K562 (cell line): ENCODE measurements at regions not wholly inside any gene's neighbourhood (a gene's known extent, or its start where the extent isn't known, plus 50 kb on each side); places are given as distances from the start of the nearest gene placed in this dataset.

ENCODE experiments used
- ATAC-seq: fragments of 200-7000 bp; cut with Tn5 transposase; 3 replicates; pipeline ENCODE4 v1.9.1; 2020; ENCODE audit warnings: moderate library complexity
- BruUV-seq: library from RNA; stranded (reverse); fragments of 400-500 nt; replicated peaks from 2 replicates; lab custom pipeline; 2021; lab: Mats Ljungman, UMichigan
- CTCF ChIA-PET: fragments of 300-600 bp; formaldehyde crosslinking; extraction: SDS; loops from one replicate; lab custom pipeline; 2021; ENCODE audit warnings: low intra/inter-chr PET ratio; lab: Yijun Ruan, JAX
- POLR2A ChIA-PET: fragments of 300-600, 350-650 bp; sonication (Branson Sonifier 250); formaldehyde crosslinking; extraction: SDS; loops from one replicate; lab custom pipeline; 2021; ENCODE audit warnings: antibody characterized with exemption, inconsistent platforms; lab: Yijun Ruan, JAX
- DNase-seq, 4 experiments: peaks; one replicate each; pipeline versions ENCODE4 v3.0.0 to v3.0.0-alpha.2; 2011 to 2018; ENCODE audit warnings: low spot score in 3 of 4, mixed read lengths in 3 of 4; ENCODE audit errors: extremely low read depth in 1 of 4
- FAIRE-seq: peaks from 2 replicates; lab custom pipeline; 2011; peaks lifted over from hg19 to GRCh38; lab: Jason Lieb, UNC
- H2AFZ ChIP-seq: 2 replicates; pipeline ENCODE4 v1.6.0; 2011; ENCODE audit warnings: low read depth, low read length, control low read depth, inconsistent platforms
- H3K27ac ChIP-seq: fragments of 200-600 bp; 3 replicates; pipeline ENCODE4 v1.8.0; 2011; ENCODE audit warnings: low read depth, mild to moderate bottlenecking, control low read depth, inconsistent platforms, low read length, moderate library complexity, mixed read lengths; ENCODE audit errors: extremely low read depth
- H3K27me3 ChIP-seq, 2 experiments: fragments of 300-600 bp in 1 of 2; 2 replicates in 1 of 2; 3 replicates in 1 of 2; pipeline versions ENCODE4 v1.6.0 to v1.8.0; 2011; ENCODE audit warnings: inconsistent platforms in 2 of 2, low read length in 2 of 2, mild to moderate bottlenecking in 1 of 2, mixed read lengths in 1 of 2, moderate library complexity in 1 of 2; ENCODE audit not compliant: control insufficient read depth in 2 of 2, insufficient read depth in 2 of 2
- H3K36me3 ChIP-seq: fragments of 300-600 bp; 3 replicates; pipeline ENCODE4 v1.8.0; 2011; ENCODE audit warnings: mild to moderate bottlenecking, low read length, inconsistent platforms; ENCODE audit not compliant: control insufficient read depth, insufficient read depth
- H3K4me1 ChIP-seq, 2 experiments: fragments of 200-600 bp in 1 of 2; replicated peaks in 1 of 2; 2 replicates in 1 of 2; 3 replicates in 1 of 2; pipeline versions ENCODE4 v1.5.1 to v1.8.0; 2011; ENCODE audit warnings: inconsistent platforms in 2 of 2, low read length in 2 of 2, mild to moderate bottlenecking in 1 of 2, mixed read lengths in 1 of 2, moderate library complexity in 1 of 2; ENCODE audit not compliant: control insufficient read depth in 2 of 2, insufficient read depth in 2 of 2
- H3K4me2 ChIP-seq: 2 replicates; pipeline ENCODE4 v1.6.1; 2011; ENCODE audit warnings: low read length, control low read depth, inconsistent platforms, mixed read lengths; ENCODE audit not compliant: insufficient read depth
- H3K4me3 ChIP-seq: fragments of 200-600 bp; sonication (generic), shearing (Covaris generic); 2 replicates; pipeline ENCODE4 v1.5.1; 2016; ENCODE audit warnings: control low read depth, inconsistent platforms
- H3K79me2 ChIP-seq: fragments of 200-600 bp; 3 replicates; pipeline ENCODE4 v1.8.0; 2011; ENCODE audit warnings: low read length, inconsistent platforms; ENCODE audit not compliant: control insufficient read depth, insufficient read depth
- H3K9ac ChIP-seq, 2 experiments: 2 replicates each; pipeline versions ENCODE4 v1.6.0 to v1.6.1; 2011; ENCODE audit warnings: low read depth in 2 of 2, low read length in 2 of 2, control low read depth in 1 of 2, inconsistent platforms in 1 of 2, mild to moderate bottlenecking in 1 of 2, mixed read lengths in 1 of 2; ENCODE audit not compliant: insufficient read depth in 1 of 2
- H3K9me1 ChIP-seq: one replicate; pipeline ENCODE4 v1.6.0; 2011; ENCODE audit warnings: inconsistent platforms, mild to moderate bottlenecking, low read length, moderate library complexity; ENCODE audit not compliant: control insufficient read depth, insufficient read depth
- H3K9me3 ChIP-seq: replicated peaks from 2 replicates; pipeline ENCODE4 v1.5.1; 2011; ENCODE audit warnings: low read depth, low read length, inconsistent platforms; ENCODE audit not compliant: control insufficient read depth, insufficient read depth
- H4K20me1 ChIP-seq: replicated peaks from 2 replicates; pipeline ENCODE4 v1.6.1; 2011; ENCODE audit warnings: low read length, inconsistent platforms, mixed read lengths; ENCODE audit not compliant: control insufficient read depth, insufficient read depth
- BDP1 ChIP-seq: IDR thresholded peaks from 3 replicates; pipeline ENCODE4 v1.6.1; 2011; ENCODE audit not compliant: insufficient read length, insufficient read depth
- BRCA1 ChIP-seq, 2 experiments: fragments of 450-650 bp in 1 of 2; sonication (generic) in 1 of 2; formaldehyde crosslinking in 1 of 2; IDR thresholded peaks; 2 replicates each; pipeline versions ENCODE4 v1.5.0 to v1.6.1; 2017 to 2020; ENCODE audit warnings: mild to moderate bottlenecking in 1 of 2, missing genetic modification reagents in 1 of 2
- FOXP1 ChIP-seq: sonication (generic); formaldehyde crosslinking; IDR thresholded peaks from 2 replicates; pipeline ENCODE4 v1.8.0; 2022; ENCODE audit warnings: mild to moderate bottlenecking, missing genetic modification reagents
- PATZ1 ChIP-seq: fragments of 250-450 bp; sonication (Bioruptor Pico); IDR thresholded peaks from 2 replicates; pipeline ENCODE4 v1.5.0; 2020; ENCODE audit warnings: mild to moderate bottlenecking, borderline replicate concordance
- PBX2 ChIP-seq, 2 experiments: IDR thresholded peaks in 1 of 2; conservative IDR thresholded peaks in 1 of 2; 2 replicates each; pipeline ENCODE4 v1.6.1; 2016; ENCODE audit warnings: low read depth in 2 of 2, mild to moderate bottlenecking in 1 of 2, missing compliant biosample characterization in 1 of 2, missing genetic modification characterization in 1 of 2, moderate library complexity in 1 of 2
- PML ChIP-seq: IDR thresholded peaks from 2 replicates; pipeline ENCODE4 v1.6.1; 2012; ENCODE audit warnings: low read length, inconsistent platforms
- RBM15 ChIP-seq: fragments of 200-400 bp; formaldehyde crosslinking; IDR thresholded peaks from 2 replicates; pipeline ENCODE4 v1.6.1; 2018; ENCODE audit warnings: mild to moderate bottlenecking, low read length, moderate library complexity; ENCODE audit not compliant: insufficient read depth
- SIN3B ChIP-seq: fragments of 450-650 bp; IDR thresholded peaks from 2 replicates; pipeline ENCODE4 v1.6.1; 2017; ENCODE audit warnings: low read depth, mild to moderate bottlenecking, moderate library complexity
- SMC3 ChIP-seq: conservative IDR thresholded peaks from 2 replicates; pipeline ENCODE4 v1.6.1; 2011; ENCODE audit warnings: low read depth, low read length, improper control_type of control experiment; ENCODE audit not compliant: insufficient read depth
- SUPT5H ChIP-seq: fragments of 450-650 bp; IDR thresholded peaks from 2 replicates; pipeline ENCODE4 v1.6.1; 2016
- U2AF2 ChIP-seq: fragments of 200-400 bp; formaldehyde crosslinking; optimal IDR thresholded peaks from 2 replicates; pipeline ENCODE3; 2017; ENCODE audit warnings: low read depth, mild to moderate bottlenecking, low read length
- ZC3H4 ChIP-seq: sonication (generic); formaldehyde crosslinking; IDR thresholded peaks from 2 replicates; pipeline ENCODE4 v1.9.0; 2021; ENCODE audit warnings: missing genetic modification reagents, borderline replicate concordance
- ZNF316 ChIP-seq: fragments of 450-650 bp; IDR thresholded peaks from 2 replicates; pipeline ENCODE4 v1.6.1; 2016
- ZNF551 ChIP-seq: fragments of 250-450 bp; sonication (Bioruptor Pico); IDR thresholded peaks from 2 replicates; pipeline ENCODE4 v1.5.0; 2021; ENCODE audit warnings: mild to moderate bottlenecking, moderate library complexity
- WGBS: fragments of 100-300 bp; shearing (Covaris generic); methylation state at CpG from one replicate; pipeline ENCODE4 v1.1.6; 2016; ENCODE audit warnings: low coverage, mixed read lengths; ENCODE audit not compliant: insufficient coverage; ENCODE audit errors: missing lambda C conversion rate; 5-methylcytosine and 5-hydroxymethylcytosine counted together
- in situ Hi-C: fragments of 300-500 bp; cut with MboI; formaldehyde crosslinking; loops from 4 replicates; pipeline ENCODE4 v1.15.0; 2018; ENCODE audit warnings: inconsistent platforms, mixed read lengths
- intact Hi-C: fragments of 100-400 bp; cut with micrococcal nuclease; formaldehyde crosslinking; loops from 2 replicates; pipeline ENCODE4 v1.14.2; 2022
- TF ChIP-seq, protein P1 (sequence below): fragments of 250-450 bp; sonication (Bioruptor Pico); IDR thresholded peaks from 2 replicates; pipeline ENCODE4 v1.5.0; 2021; ENCODE audit warnings: mild to moderate bottlenecking, borderline replicate concordance

GRCh38 chr20:60782959-60783625, 469.0 kb upstream of the CDH4 start:
- H3K4me2 ChIP-seq: no peak overlapping the region
- no TSS peak for BruUV-seq
- H3K27me3 ChIP-seq: no peaks in the 10 kb centered on the region
- intact Hi-C loops (no loop called here), in situ Hi-C loops (no loop called here)
- no peak overlapping the region for H3K9ac ChIP-seq
- H3K27ac ChIP-seq: no peak overlapping the region
- WGBS: 1% methylated on average over 7 of the region's 7 CpGs
- ATAC-seq (no peak), DNase-seq (no peak), FAIRE-seq (no peak)
- no peaks in the 10 kb centered on the region for H3K4me1 ChIP-seq
- ChIA-PET CTCF (no interaction called here), POLR2A (no interaction called here)
- no peak overlapping the region for H3K4me3 ChIP-seq
- no peaks in the 10 kb centered on the region; the same call in 1 of the 2 replicates for H4K20me1 ChIP-seq
- H2AFZ ChIP-seq: no peak overlapping the region
- H3K9me3 ChIP-seq: no peaks in the 10 kb centered on the region
- no peaks in the 10 kb centered on the region for H3K9me1 ChIP-seq
- no peaks in the 10 kb centered on the region for H3K36me3 ChIP-seq
- no peaks in the 10 kb centered on the region for H3K79me2 ChIP-seq
- no peak for TF ChIP-seq PATZ1 (CRISPR knock-in tag)
- TF ChIP-seq ZNF316: no peak
- no peak for TF ChIP-seq PML
- TF ChIP-seq, protein P1, sequence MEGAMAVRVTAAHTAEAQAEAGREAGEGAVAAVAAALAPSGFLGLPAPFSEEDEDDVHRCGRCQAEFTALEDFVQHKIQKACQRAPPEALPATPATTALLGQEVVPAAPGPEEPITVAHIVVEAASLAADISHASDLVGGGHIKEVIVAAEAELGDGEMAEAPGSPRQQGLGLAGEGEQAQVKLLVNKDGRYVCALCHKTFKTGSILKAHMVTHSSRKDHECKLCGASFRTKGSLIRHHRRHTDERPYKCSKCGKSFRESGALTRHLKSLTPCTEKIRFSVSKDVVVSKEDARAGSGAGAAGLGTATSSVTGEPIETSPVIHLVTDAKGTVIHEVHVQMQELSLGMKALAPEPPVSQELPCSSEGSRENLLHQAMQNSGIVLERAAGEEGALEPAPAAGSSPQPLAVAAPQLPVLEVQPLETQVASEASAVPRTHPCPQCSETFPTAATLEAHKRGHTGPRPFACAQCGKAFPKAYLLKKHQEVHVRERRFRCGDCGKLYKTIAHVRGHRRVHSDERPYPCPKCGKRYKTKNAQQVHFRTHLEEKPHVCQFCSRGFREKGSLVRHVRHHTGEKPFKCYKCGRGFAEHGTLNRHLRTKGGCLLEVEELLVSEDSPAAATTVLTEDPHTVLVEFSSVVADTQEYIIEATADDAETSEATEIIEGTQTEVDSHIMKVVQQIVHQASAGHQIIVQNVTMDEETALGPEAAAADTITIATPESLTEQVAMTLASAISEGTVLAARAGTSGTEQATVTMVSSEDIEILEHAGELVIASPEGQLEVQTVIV: no peak
- no peak for TF ChIP-seq BRCA1 (IDR thresholded peaks at IDR 0.05)
- TF ChIP-seq BRCA1 (CRISPR knock-in tag; IDR thresholded peaks at IDR 0.05): no peak
- TF ChIP-seq ZNF551: no peak
- TF ChIP-seq ZC3H4 (CRISPR knock-in tag): no peak
- TF ChIP-seq U2AF2: no peak
- TF ChIP-seq BDP1: no peak
- no peak for TF ChIP-seq SUPT5H
- no peak for TF ChIP-seq FOXP1 (CRISPR knock-in tag)
- TF ChIP-seq SMC3: no peak
- no peak for TF ChIP-seq RBM15
- no peak for TF ChIP-seq PBX2 (CRISPR knock-in tag; IDR thresholded peaks at IDR 0.05; ENCODE audit: low read depth)
- no peak for TF ChIP-seq PBX2 (tag; conservative IDR thresholded peaks at IDR 0.05; ENCODE audit: low read depth)
- TF ChIP-seq SIN3B: no peak
